ENCODE measurements at regions not wholly inside any gene's neighbourhood (a gene's known extent, or its start where the extent isn't known, plus 50 kb on each side); places are given as distances from the start of the nearest gene placed in this dataset.

DNA sequence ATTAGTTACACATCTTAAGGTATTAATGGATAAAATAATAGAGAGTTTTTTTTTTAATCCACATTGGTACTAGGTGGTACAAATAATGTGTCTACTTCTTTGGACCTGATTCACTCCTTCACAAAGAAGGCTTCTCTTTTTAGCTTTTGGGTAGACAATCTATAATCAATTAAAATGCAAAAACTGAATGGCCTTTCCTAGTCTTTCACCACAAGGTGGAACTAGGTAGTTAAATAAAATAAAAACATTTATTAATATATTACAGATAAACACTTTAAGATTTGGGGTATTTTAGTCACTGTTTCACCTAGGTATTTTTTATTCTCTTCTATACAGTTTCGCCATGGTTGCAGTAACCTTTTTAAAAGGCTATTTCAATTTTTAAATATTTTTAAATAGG lies 68.3 kb upstream of the DST start:
- no peak for TF ChIP-seq ZNF550 (CRISPR knock-in tag; IDR thresholded peaks at IDR 0.05; ENCODE audit: borderline replicate concordance)
- no peak for TF ChIP-seq KDM5B (CRISPR knock-in tag; IDR thresholded peaks at IDR 0.05; ENCODE audit: borderline replicate concordance)
- no peak for TF ChIP-seq ELF1 (CRISPR knock-in tag; IDR thresholded peaks at IDR 0.05)
- no peak for TF ChIP-seq TBL1XR1 (IDR thresholded peaks at IDR 0.05; ENCODE audit: borderline replicate concordance, low read length, partially characterized antibody)
- no peak for TF ChIP-seq SP2 (CRISPR knock-in tag; IDR thresholded peaks at IDR 0.05)
- TF ChIP-seq TAF1 (CRISPR knock-in tag; IDR thresholded peaks at IDR 0.05), result no peak
- TF ChIP-seq EZH2 (conservative IDR thresholded peaks at IDR 0.05; ENCODE audit: low read depth, low read length), result no peak
- TF ChIP-seq TRIM24 (CRISPR knock-in tag; IDR thresholded peaks at IDR 0.05), result no peak
- TF ChIP-seq ZNF704 (CRISPR knock-in tag; IDR thresholded peaks at IDR 0.05; ENCODE audit: borderline replicate concordance), result no peak
- TF ChIP-seq TGIF2 (CRISPR knock-in tag; IDR thresholded peaks at IDR 0.05), result no peak

Data from HepG2 (cell line).